HepG2 (cell line): ENCODE measurements at regions not wholly inside any gene's neighbourhood (a gene's known extent, or its start where the extent isn't known, plus 50 kb on each side); places are given as distances from the start of the nearest gene placed in this dataset.

ENCODE experiments used
- ATAC-seq: fragments of 200-7000 bp; cut with Tn5 transposase; 3 replicates; pipeline ENCODE4 v1.9.1; 2020; ENCODE audit warnings: mild to moderate bottlenecking, moderate library complexity
- BruUV-seq: library from RNA; stranded (reverse); fragments of 400-500 nt; replicated peaks from 2 replicates; lab custom pipeline; 2021; lab: Mats Ljungman, UMichigan
- CTCF ChIA-PET: fragments of 300-600 bp; formaldehyde crosslinking; extraction: SDS; loops from one replicate; lab custom pipeline; 2021; ENCODE audit warnings: low total read pairs, inconsistent platforms, low intra/inter-chr PET ratio; lab: Yijun Ruan, JAX
- POLR2A ChIA-PET: fragments of 350-600 bp; sonication (Branson Sonifier 250); formaldehyde crosslinking; loops from one replicate; lab custom pipeline; 2020; ENCODE audit warnings: antibody characterized with exemption, inconsistent platforms; lab: Yijun Ruan, JAX
- DNase-seq: peaks from one replicate; pipeline ENCODE4 v3.0.0-alpha.2; 2015; ENCODE audit warnings: low spot score
- FAIRE-seq: peaks from 3 replicates; lab custom pipeline; 2011; peaks lifted over from hg19 to GRCh38; lab: Jason Lieb, UNC
- H2AFZ ChIP-seq: one replicate; pipeline ENCODE4 v1.6.1; 2011; ENCODE audit warnings: low read length, inconsistent platforms
- H3K27ac ChIP-seq: fragments of 300-600 bp; 3 replicates; pipeline ENCODE4 v1.8.0; 2011; ENCODE audit warnings: mixed run types, mild to moderate bottlenecking, mixed read lengths, low read length, inconsistent platforms; ENCODE audit not compliant: insufficient read depth; ENCODE audit errors: extremely low read length
- H3K27me3 ChIP-seq, 2 experiments: fragments of 200-600 bp in 1 of 2; 2 replicates in 1 of 2; 3 replicates in 1 of 2; pipeline versions ENCODE4 v1.6.0 to v1.8.0; 2011; ENCODE audit warnings: low read length in 2 of 2, mild to moderate bottlenecking in 2 of 2, moderate library complexity in 2 of 2, inconsistent platforms in 1 of 2; ENCODE audit not compliant: insufficient read depth in 2 of 2, control insufficient read depth in 1 of 2
- H3K36me3 ChIP-seq, 2 experiments: fragments of 200-600 bp in 1 of 2; replicated peaks in 1 of 2; 2 replicates in 1 of 2; 3 replicates in 1 of 2; pipeline versions ENCODE4 v1.5.1 to v1.8.0; 2011; ENCODE audit warnings: low read length in 2 of 2, inconsistent platforms in 1 of 2; ENCODE audit not compliant: insufficient read depth in 2 of 2, control insufficient read depth in 1 of 2
- H3K4me1 ChIP-seq: 2 replicates; pipeline ENCODE4 v1.5.1; 2012; ENCODE audit warnings: low read length, inconsistent platforms; ENCODE audit not compliant: insufficient read depth
- H3K4me2 ChIP-seq: 2 replicates; pipeline ENCODE4 v1.6.0; 2011; ENCODE audit warnings: low read depth, low read length, inconsistent platforms
- H3K4me3 ChIP-seq, 3 experiments: fragments of 200-600 bp in 1 of 3; sonication (generic), shearing (Covaris generic) in 1 of 3; replicated peaks in 1 of 3; 2 replicates each; pipeline ENCODE4 v1.5.1; 2011 to 2016; ENCODE audit warnings: low read length in 3 of 3, inconsistent platforms in 2 of 3, low read depth in 2 of 3, mild to moderate bottlenecking in 2 of 3, control low read depth in 1 of 3, mixed read lengths in 1 of 3; ENCODE audit not compliant: insufficient read depth in 1 of 3
- H3K79me2 ChIP-seq: one replicate; pipeline ENCODE4 v1.6.1; 2011; ENCODE audit warnings: low read length, inconsistent platforms; ENCODE audit not compliant: insufficient read depth
- H3K9ac ChIP-seq: 2 replicates; pipeline ENCODE4 v1.6.0; 2011; ENCODE audit warnings: mild to moderate bottlenecking, low read depth, low read length, inconsistent platforms; ENCODE audit not compliant: insufficient read depth
- H3K9me3 ChIP-seq: 2 replicates; pipeline ENCODE4 v1.5.1; 2012; ENCODE audit warnings: mild to moderate bottlenecking, low read length
- H4K20me1 ChIP-seq: 2 replicates; pipeline ENCODE4 v1.6.0; 2011; ENCODE audit warnings: inconsistent platforms, mild to moderate bottlenecking, low read length, moderate library complexity; ENCODE audit not compliant: insufficient read depth
- CCAR2 ChIP-seq: fragments of 200-400 bp; formaldehyde crosslinking; optimal IDR thresholded peaks from 2 replicates; pipeline ENCODE3; 2018; ENCODE audit warnings: low read depth, mild to moderate bottlenecking, low read length, moderate library complexity
- KDM2A ChIP-seq: sonication (generic); formaldehyde crosslinking; IDR thresholded peaks from 2 replicates; pipeline ENCODE4 v1.4.0; 2020; ENCODE audit warnings: low read depth, missing genetic modification reagents, borderline replicate concordance
- MAFF ChIP-seq: IDR thresholded peaks from 2 replicates; pipeline ENCODE4 v1.6.1; 2011; ENCODE audit warnings: low read depth, low read length, improper control_type of control experiment
- MAFK ChIP-seq, 2 experiments: IDR thresholded peaks in 1 of 2; conservative IDR thresholded peaks in 1 of 2; 2 replicates each; pipeline ENCODE4 v1.6.1; 2011; ENCODE audit warnings: improper control_type of control experiment in 2 of 2, low read length in 2 of 2
- NFATC3 ChIP-seq: sonication (generic); formaldehyde crosslinking; IDR thresholded peaks from 2 replicates; pipeline ENCODE4 v1.5.1; 2020; ENCODE audit warnings: mild to moderate bottlenecking, missing genetic modification reagents
- SIX1 ChIP-seq: sonication (generic); formaldehyde crosslinking; IDR thresholded peaks from 2 replicates; pipeline ENCODE4 v1.4.0; 2020; ENCODE audit warnings: missing genetic modification reagents, borderline replicate concordance
- ZC3H4 ChIP-seq: sonication (generic); formaldehyde crosslinking; IDR thresholded peaks from 2 replicates; pipeline ENCODE4 v1.4.0; 2020; ENCODE audit warnings: missing genetic modification reagents, borderline replicate concordance
- ZNF121 ChIP-seq: sonication (generic); formaldehyde crosslinking; IDR thresholded peaks from 2 replicates; pipeline ENCODE4 v1.5.0; 2020; ENCODE audit warnings: mild to moderate bottlenecking, missing genetic modification reagents
- ZNF17 ChIP-seq: sonication (generic); formaldehyde crosslinking; IDR thresholded peaks from 2 replicates; pipeline ENCODE4 v1.5.0; 2020; ENCODE audit warnings: mild to moderate bottlenecking, missing genetic modification reagents
- ZNF788 ChIP-seq: sonication (generic); formaldehyde crosslinking; IDR thresholded peaks from 2 replicates; pipeline ENCODE4 v1.5.0; 2020; ENCODE audit warnings: mild to moderate bottlenecking, missing genetic modification reagents, borderline replicate concordance
- WGBS: methylation state at CpG from one replicate; pipeline ENCODE4 v1.1.6; 2017; ENCODE audit warnings: low lambda C conversion rate; 5-methylcytosine and 5-hydroxymethylcytosine counted together
- in situ Hi-C: cut with HindIII; loops from 2 replicates; pipeline ENCODE4 v1.10.0; 2017; ENCODE audit warnings: low pct_unique_long_range_greater_than_20kb; ENCODE audit not compliant: extremely low pct_ligation_motif_present
- intact Hi-C: fragments of 100-400 bp; cut with micrococcal nuclease; formaldehyde crosslinking; loops from one replicate; pipeline ENCODE4 v1.10.0; 2022; ENCODE audit not compliant: unreplicated experiment

- H3K27me3 ChIP-seq: no peaks in the 10 kb centered on the region
- DNase-seq: no peak
- no peak for ATAC-seq
- ChIA-PET POLR2A (no interaction called here), CTCF (no interaction called here)
- H2AFZ ChIP-seq: no peak overlapping the region
- TF ChIP-seq MAFK (conservative IDR thresholded peaks at IDR 0.05 in 1 of 2, IDR thresholded peaks at IDR 0.05 in 1 of 2; ENCODE audit: low read length in 2 of 2) (peak; percentile 66 to 67; a peak in 3 of 4 replicates), MAFF (peak; percentile 58; the same call in 1 of the 2 replicates), SIX1 (CRISPR knock-in tag) (no peak), ZNF17 (CRISPR knock-in tag) (no peak)
- H3K4me1 ChIP-seq: no peaks in the 10 kb centered on the region
- H3K9ac ChIP-seq: no peak overlapping the region
- no peak for FAIRE-seq
- BruUV-seq: no TSS peak
- intact Hi-C loops: no loop called here
- no peak overlapping the region for H3K4me2 ChIP-seq
- no peak overlapping the region for H3K4me3 ChIP-seq
- no peak overlapping the region for H3K27ac ChIP-seq
- H3K79me2 ChIP-seq: no peaks in the 10 kb centered on the region
- no peaks in the 10 kb centered on the region for H3K36me3 ChIP-seq
- H4K20me1 ChIP-seq: no peaks in the 10 kb centered on the region
- no peaks in the 10 kb centered on the region for H3K9me3 ChIP-seq
- in situ Hi-C loops: no loop called here
Observed at GRCh38 chr20:8990770-8991169, 78.1 kb upstream of the PLCB4 start.

GRCh38 chr20:8994045-8994444 lies 74.8 kb upstream of the PLCB4 start:
- Histone ChIP-seq H3K79me2 (no peaks in the 10 kb centered on the region), H3K36me3 (no peaks in the 10 kb centered on the region), H3K27ac (no peak overlapping the region), H3K27me3 (no peaks in the 10 kb centered on the region), H3K9ac (no peak overlapping the region), H4K20me1 (no peaks in the 10 kb centered on the region)
- ChIA-PET POLR2A (no interaction called here), CTCF (no interaction called here)
- in situ Hi-C loops (no loop called here), intact Hi-C loops (no loop called here)
- ATAC-seq: no peak
- no peak for FAIRE-seq
- TF ChIP-seq ZNF121 (CRISPR knock-in tag) (no peak), ZC3H4 (CRISPR knock-in tag) (no peak), NFATC3 (CRISPR knock-in tag) (no peak), ZNF788 (CRISPR knock-in tag) (no peak), KDM2A (CRISPR knock-in tag) (no peak), CCAR2 (no peak)
- TF ChIP-seq, all 625 proteins: peak for 0
- H3K4me2 ChIP-seq: no peak overlapping the region
- no peaks in the 10 kb centered on the region for H3K9me3 ChIP-seq
- 18% methylated on average over 4 of the region's 4 CpGs for WGBS
- DNase-seq: no peak
- BruUV-seq: no TSS peak
- H3K4me3 ChIP-seq: no peak overlapping the region
- no peaks in the 10 kb centered on the region for H3K4me1 ChIP-seq
- no peak overlapping the region for H2AFZ ChIP-seq
